NT2/D1 (cell line): ENCODE measurements at regions not wholly inside any gene's neighbourhood (a gene's known extent, or its start where the extent isn't known, plus 50 kb on each side); places are given as distances from the start of the nearest gene placed in this dataset.

Experiments used
- SUZ12 ChIP-seq: IDR thresholded peaks from 2 replicates; pipeline ENCODE4 v1.6.1; 2011; ENCODE audit not compliant: insufficient read length, insufficient read depth; ENCODE audit errors: extremely low read depth
- YY1 ChIP-seq: IDR thresholded peaks from 2 replicates; pipeline ENCODE4 v1.6.1; 2011; ENCODE audit not compliant: insufficient read length, insufficient read depth
- ZNF274 ChIP-seq: IDR thresholded peaks from 2 replicates; pipeline ENCODE4 v1.6.1; 2011; ENCODE audit warnings: mild to moderate bottlenecking, low read depth, low read length

- no peak for TF ChIP-seq ZNF274
- no peak for TF ChIP-seq YY1
- no peak for TF ChIP-seq SUZ12
Observed at GRCh38 chr10:42941295-42941644, 135.6 kb upstream of the RET start.
